ENCODE measurements at regions not wholly inside any gene's neighbourhood (a gene's known extent, or its start where the extent isn't known, plus 50 kb on each side); places are given as distances from the start of the nearest gene placed in this dataset.

DNA sequence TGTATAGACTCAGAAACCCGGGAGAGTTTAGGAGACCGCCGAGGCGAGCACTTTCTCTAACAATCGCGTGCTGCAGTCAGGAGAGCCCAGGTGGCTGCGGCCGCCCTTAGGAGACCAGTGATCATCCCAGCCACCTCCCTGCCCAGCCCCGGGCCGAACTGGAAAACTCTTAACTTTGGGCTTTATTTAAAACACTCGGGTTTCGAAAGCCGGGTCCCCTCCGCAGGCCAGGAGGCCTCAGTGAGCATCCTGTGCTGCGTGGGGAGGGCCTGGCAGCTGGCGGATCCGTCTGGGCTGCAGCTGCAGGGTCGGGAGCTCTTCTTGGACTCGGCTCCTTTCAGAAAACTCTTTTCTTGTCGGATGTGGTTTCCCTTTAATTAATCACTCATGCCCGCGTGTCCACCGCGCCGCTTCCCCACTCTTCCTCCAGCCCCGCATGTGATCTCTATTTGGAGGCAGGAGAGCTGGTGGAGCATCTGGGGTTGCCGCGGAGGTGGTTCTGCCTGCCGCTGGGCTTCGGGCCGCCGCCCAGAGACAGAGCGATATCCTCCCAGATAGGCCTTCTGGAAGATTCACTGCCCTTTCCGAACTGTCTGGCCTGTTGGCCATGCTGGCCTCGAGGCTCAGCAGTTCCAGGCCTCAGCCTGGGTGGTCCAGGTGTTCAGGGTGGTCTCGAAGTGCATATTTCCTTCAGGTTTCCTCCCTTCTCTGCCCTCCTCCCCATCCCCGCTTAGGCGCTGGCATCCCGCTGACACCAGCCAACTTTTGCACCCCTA, 59.5 kb downstream of the TMEM174 start:
- no peak for DNase-seq (ENCODE audit: low spot score)
- TF ChIP-seq, protein P1, sequence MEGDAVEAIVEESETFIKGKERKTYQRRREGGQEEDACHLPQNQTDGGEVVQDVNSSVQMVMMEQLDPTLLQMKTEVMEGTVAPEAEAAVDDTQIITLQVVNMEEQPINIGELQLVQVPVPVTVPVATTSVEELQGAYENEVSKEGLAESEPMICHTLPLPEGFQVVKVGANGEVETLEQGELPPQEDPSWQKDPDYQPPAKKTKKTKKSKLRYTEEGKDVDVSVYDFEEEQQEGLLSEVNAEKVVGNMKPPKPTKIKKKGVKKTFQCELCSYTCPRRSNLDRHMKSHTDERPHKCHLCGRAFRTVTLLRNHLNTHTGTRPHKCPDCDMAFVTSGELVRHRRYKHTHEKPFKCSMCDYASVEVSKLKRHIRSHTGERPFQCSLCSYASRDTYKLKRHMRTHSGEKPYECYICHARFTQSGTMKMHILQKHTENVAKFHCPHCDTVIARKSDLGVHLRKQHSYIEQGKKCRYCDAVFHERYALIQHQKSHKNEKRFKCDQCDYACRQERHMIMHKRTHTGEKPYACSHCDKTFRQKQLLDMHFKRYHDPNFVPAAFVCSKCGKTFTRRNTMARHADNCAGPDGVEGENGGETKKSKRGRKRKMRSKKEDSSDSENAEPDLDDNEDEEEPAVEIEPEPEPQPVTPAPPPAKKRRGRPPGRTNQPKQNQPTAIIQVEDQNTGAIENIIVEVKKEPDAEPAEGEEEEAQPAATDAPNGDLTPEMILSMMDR (IDR thresholded peaks at IDR 0.05; ENCODE audit: borderline replicate concordance, control extremely low read depth, extremely low read depth, insufficient read depth, missing control alignments) = no peak
- in situ Hi-C loops (cut with MboI; ENCODE audit: low sequenced_read_pairs, unreplicated experiment) = no loop called here

DNA sequence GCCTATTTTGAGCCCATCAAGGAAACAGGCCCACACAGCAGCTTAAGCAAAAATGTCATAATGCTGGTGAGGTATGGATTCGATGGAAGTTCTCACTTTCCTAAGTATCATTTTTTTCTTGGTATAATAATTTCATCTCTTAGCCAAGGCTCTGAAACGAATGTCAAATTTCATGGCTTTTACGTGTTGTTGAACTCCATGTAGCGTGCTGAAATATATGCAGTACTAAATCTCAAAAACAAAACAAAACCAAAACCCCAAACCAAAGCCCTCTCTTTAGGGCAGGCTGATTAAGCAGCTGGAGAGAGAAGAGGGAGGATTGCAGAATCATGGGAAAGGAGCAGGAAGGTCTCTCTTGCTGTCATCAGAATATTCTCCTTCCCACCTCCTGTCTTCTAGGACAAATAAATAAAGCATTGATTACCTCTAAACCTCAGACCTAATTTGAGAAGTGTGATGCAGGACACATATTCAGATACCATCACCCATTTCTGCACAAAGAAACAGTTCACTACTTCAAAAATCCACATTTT, 58.3 kb downstream of the TMEM174 start:
- in situ Hi-C loops (cut with MboI; ENCODE audit: low sequenced_read_pairs, unreplicated experiment) = no loop called here
- no peak for DNase-seq (ENCODE audit: low spot score)
- TF ChIP-seq, protein P1 (IDR thresholded peaks at IDR 0.05; ENCODE audit: borderline replicate concordance, control extremely low read depth, extremely low read depth, insufficient read depth, missing control alignments) = no peak

DNA sequence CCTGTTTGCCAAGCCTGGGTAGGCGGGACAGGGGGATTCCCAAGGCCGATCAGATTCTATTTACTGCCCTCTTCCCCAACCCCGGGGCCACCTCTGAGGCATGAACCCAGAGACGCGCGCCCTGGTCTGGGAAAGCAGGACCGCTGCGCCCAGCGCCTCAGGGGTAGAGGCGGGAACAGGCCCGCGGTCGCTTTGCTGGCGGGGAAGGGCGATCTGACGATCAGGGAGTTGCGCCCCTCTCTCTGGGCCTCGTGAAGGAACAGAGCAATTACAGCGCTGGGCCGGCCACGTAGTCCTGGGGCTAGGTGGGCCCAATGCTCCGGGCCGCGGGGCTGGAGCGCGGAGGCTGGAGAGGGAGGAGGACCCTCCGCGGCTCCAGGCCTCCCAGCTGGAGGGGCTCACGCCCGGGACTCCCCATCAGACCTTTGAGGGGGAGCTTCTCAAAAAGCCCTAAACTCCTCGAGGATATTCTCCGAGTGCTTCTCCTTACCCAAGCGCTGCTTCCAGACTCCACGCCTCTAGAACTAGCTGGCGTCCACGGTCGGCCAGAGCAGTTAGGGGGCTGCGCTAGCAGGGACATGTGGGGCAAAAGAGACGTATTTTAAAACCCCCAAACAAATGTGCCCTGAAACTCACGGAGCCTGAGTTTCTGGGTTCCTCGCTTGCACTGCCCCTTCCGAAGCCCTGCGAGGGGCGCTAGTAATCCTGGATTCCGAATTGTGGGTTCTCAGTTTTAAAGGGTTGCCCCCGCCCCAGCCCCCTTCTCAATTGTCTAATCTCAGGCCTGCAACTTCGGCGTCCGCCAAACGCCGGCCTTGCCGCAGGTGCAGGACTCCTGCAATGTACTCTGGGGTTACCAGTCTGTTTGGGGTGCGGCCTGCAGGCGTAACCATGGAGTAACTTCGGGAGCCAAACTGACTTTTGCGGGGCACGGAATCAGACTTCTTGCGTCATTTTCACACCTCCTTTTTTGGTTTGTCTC, 57.6 kb downstream of the TMEM174 start:
- TF ChIP-seq, protein P1 (IDR thresholded peaks at IDR 0.05; ENCODE audit: borderline replicate concordance, control extremely low read depth, extremely low read depth, insufficient read depth, missing control alignments) = no peak
- no peak for DNase-seq (ENCODE audit: low spot score)
- in situ Hi-C loops (cut with MboI; ENCODE audit: low sequenced_read_pairs, unreplicated experiment) = no loop called here

DNA sequence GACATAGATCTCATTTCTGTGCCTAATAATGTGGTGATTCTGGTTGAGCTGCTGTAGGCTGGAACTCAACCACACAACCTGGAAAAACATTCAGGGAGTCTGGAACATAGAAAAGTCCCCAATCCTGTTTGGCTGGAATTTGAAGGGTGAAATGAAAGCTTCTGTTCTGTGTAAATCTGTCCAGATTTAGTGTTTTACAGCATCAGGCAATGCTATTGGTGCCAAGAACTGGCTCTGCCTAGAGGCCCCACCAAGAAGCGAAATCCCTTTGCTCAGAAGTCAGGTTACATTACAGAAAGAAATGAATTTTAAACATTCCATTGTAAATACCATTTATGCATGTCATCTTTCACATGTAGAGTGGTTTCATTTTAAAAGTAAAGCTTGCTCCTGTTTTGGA, 56.3 kb downstream of the TMEM174 start:
- in situ Hi-C loops (cut with MboI; ENCODE audit: low sequenced_read_pairs, unreplicated experiment) = loop anchor here (10.0 kb wide), 1 partner anchor 66 kb away; no protein-coding TSS in a partner anchor
- DNase-seq (ENCODE audit: low spot score) = no peak
- TF ChIP-seq, protein P1 (IDR thresholded peaks at IDR 0.05; ENCODE audit: borderline replicate concordance, control extremely low read depth, extremely low read depth, insufficient read depth, missing control alignments) = no peak

DNA sequence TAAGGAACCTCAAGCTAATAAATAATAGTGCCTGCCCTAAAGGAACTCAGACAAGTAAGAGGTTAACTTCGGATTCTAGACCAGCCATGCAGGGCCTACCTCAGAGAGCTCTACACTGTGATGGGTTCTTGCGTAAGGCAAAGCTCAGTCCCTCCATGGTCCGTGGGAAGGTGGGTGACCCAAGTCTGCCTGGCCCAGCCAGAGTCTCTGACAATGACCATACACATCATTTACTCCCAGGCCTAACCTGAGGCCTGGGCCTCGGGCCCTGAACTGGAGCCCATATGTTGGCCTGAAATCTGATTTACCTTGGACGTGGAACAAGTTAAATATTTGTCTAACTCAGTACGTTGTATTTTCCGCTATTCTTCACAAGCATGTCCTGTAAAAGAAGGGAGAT, 55.1 kb downstream of the TMEM174 start:
- DNase-seq (ENCODE audit: low spot score) = no peak
- TF ChIP-seq, protein P1 (IDR thresholded peaks at IDR 0.05; ENCODE audit: borderline replicate concordance, control extremely low read depth, extremely low read depth, insufficient read depth, missing control alignments) = no peak
- in situ Hi-C loops (cut with MboI; ENCODE audit: low sequenced_read_pairs, unreplicated experiment) = loop anchor here (10.0 kb wide), 1 partner anchor 67 kb away; no protein-coding TSS in a partner anchor

Measured in GM13976 (cell line).